ENCODE measurements at regions not wholly inside any gene's neighbourhood (a gene's known extent, or its start where the extent isn't known, plus 50 kb on each side); places are given as distances from the start of the nearest gene placed in this dataset.
"Not testable (repeated sequence)": the region's sequence is repeated elsewhere in the genome, so short reads cannot be mapped to it uniquely, and the experiment has no call there.

- Mint-ChIP-seq H3K4me3 (ENCODE audit: low read depth, unreplicated experiment) (no peak overlapping the region), H3K27me3 (ENCODE audit: unreplicated experiment) (no peaks in the 10 kb centered on the region), H3K36me3 (ENCODE audit: insufficient read depth, unreplicated experiment) (no peaks in the 10 kb centered on the region), H3K9me3 (ENCODE audit: low read depth, unreplicated experiment) (peaks cover 5% of the 10 kb centered on the region), H3K4me1 (ENCODE audit: low read depth, unreplicated experiment) (no peaks in the 10 kb centered on the region), H3K27ac (ENCODE audit: unreplicated experiment) (no peak overlapping the region)
- no peak for DNase-seq
- intact Hi-C loops (cut with micrococcal nuclease; ENCODE audit: unreplicated experiment), result no loop called here
- no TSS peak for BruUV-seq (replicated peaks)
- no peak for TF ChIP-seq CTCF (IDR thresholded peaks at IDR 0.05; ENCODE audit: unreplicated experiment)
- CTCF ChIA-PET, result no interaction called here
Measured at GRCh38 chr1:165965857-165966256, 138.4 kb downstream of the UCK2 start.

GRCh38 chr1:165969366-165969765 is 142.0 kb downstream of the UCK2 start:
- H3K4me3 Mint-ChIP-seq (ENCODE audit: low read depth, unreplicated experiment); intact Hi-C loops (cut with micrococcal nuclease; ENCODE audit: unreplicated experiment); CTCF ChIA-PET; H3K27ac Mint-ChIP-seq (ENCODE audit: unreplicated experiment); H3K9me3 Mint-ChIP-seq (ENCODE audit: low read depth, unreplicated experiment); H3K4me1 Mint-ChIP-seq (ENCODE audit: low read depth, unreplicated experiment); H3K27me3 Mint-ChIP-seq (ENCODE audit: unreplicated experiment); H3K36me3 Mint-ChIP-seq (ENCODE audit: insufficient read depth, unreplicated experiment); DNase-seq; BruUV-seq (replicated peaks): not testable (repeated sequence)

GRCh38 chr1:165974598-165975131 is 147.3 kb downstream of the UCK2 start:
- CTCF ChIA-PET, result no interaction called here
- no peaks in the 10 kb centered on the region for H3K4me1 Mint-ChIP-seq (ENCODE audit: low read depth, unreplicated experiment)
- no peak overlapping the region for H3K4me3 Mint-ChIP-seq (ENCODE audit: low read depth, unreplicated experiment)
- BruUV-seq (replicated peaks), result no TSS peak
- no peaks in the 10 kb centered on the region for H3K27me3 Mint-ChIP-seq (ENCODE audit: unreplicated experiment)
- intact Hi-C loops (cut with micrococcal nuclease; ENCODE audit: unreplicated experiment), result no loop called here
- DNase-seq, result no peak
- TF ChIP-seq CTCF (IDR thresholded peaks at IDR 0.05; ENCODE audit: unreplicated experiment), result no peak
- H3K9me3 Mint-ChIP-seq (ENCODE audit: low read depth, unreplicated experiment), result peaks cover 4% of the 10 kb centered on the region
- no peak overlapping the region for H3K27ac Mint-ChIP-seq (ENCODE audit: unreplicated experiment)
- H3K36me3 Mint-ChIP-seq (ENCODE audit: insufficient read depth, unreplicated experiment), result no peaks in the 10 kb centered on the region

- DNase-seq, result no peak
- Mint-ChIP-seq H3K27me3 (ENCODE audit: unreplicated experiment) (peaks cover 8% of the 10 kb centered on the region), H3K9me3 (ENCODE audit: low read depth, unreplicated experiment) (no peaks in the 10 kb centered on the region), H3K36me3 (ENCODE audit: insufficient read depth, unreplicated experiment) (no peaks in the 10 kb centered on the region), H3K4me1 (ENCODE audit: low read depth, unreplicated experiment) (no peaks in the 10 kb centered on the region), H3K27ac (ENCODE audit: unreplicated experiment) (no peak overlapping the region), H3K4me3 (ENCODE audit: low read depth, unreplicated experiment) (no peak overlapping the region)
- intact Hi-C loops (cut with micrococcal nuclease; ENCODE audit: unreplicated experiment), result no loop called here
- no peak for TF ChIP-seq CTCF (IDR thresholded peaks at IDR 0.05; ENCODE audit: unreplicated experiment)
- CTCF ChIA-PET, result no interaction called here
- BruUV-seq (replicated peaks), result no TSS peak
Measured at GRCh38 chr1:165988275-165988674, 160.9 kb downstream of the UCK2 start.

GRCh38 chr1:165988817-165989216 is 161.4 kb downstream of the UCK2 start:
- no peaks in the 10 kb centered on the region for H3K4me1 Mint-ChIP-seq (ENCODE audit: low read depth, unreplicated experiment)
- CTCF ChIA-PET, result no interaction called here
- no peak for DNase-seq
- no peak overlapping the region for H3K27ac Mint-ChIP-seq (ENCODE audit: unreplicated experiment)
- H3K9me3 Mint-ChIP-seq (ENCODE audit: low read depth, unreplicated experiment), result no peaks in the 10 kb centered on the region
- BruUV-seq (replicated peaks), result no TSS peak
- peaks cover 3% of the 10 kb centered on the region for H3K27me3 Mint-ChIP-seq (ENCODE audit: unreplicated experiment)
- no peak overlapping the region for H3K4me3 Mint-ChIP-seq (ENCODE audit: low read depth, unreplicated experiment)
- intact Hi-C loops (cut with micrococcal nuclease; ENCODE audit: unreplicated experiment), result no loop called here
- no peak for TF ChIP-seq CTCF (IDR thresholded peaks at IDR 0.05; ENCODE audit: unreplicated experiment)
- H3K36me3 Mint-ChIP-seq (ENCODE audit: insufficient read depth, unreplicated experiment), result no peaks in the 10 kb centered on the region

Data from Calu3 (cell line).